Kidney epithelial cell (primary cell): ENCODE measurements at regions not wholly inside any gene's neighbourhood (a gene's known extent, or its start where the extent isn't known, plus 50 kb on each side); places are given as distances from the start of the nearest gene placed in this dataset.

ENCODE experiments used
- DNase-seq: peaks from one replicate; pipeline ENCODE4 v3.0.0-alpha.2; 2010; ENCODE audit warnings: low read depth
- H3K27me3 ChIP-seq: 2 replicates; pipeline ENCODE4 v1.6.0; 2011; ENCODE audit warnings: low read length; ENCODE audit not compliant: control insufficient read depth, insufficient read depth
- H3K36me3 ChIP-seq: 2 replicates; pipeline ENCODE4 v1.5.1; 2011; ENCODE audit warnings: low read length; ENCODE audit not compliant: control insufficient read depth, insufficient read depth
- H3K4me3 ChIP-seq: 2 replicates; pipeline ENCODE4 v1.5.1; 2011; ENCODE audit warnings: low read depth, mild to moderate bottlenecking, control low read depth, low read length
- TF ChIP-seq, protein P1 (sequence below): IDR thresholded peaks from 2 replicates; pipeline ENCODE4 v1.5.1; 2011; ENCODE audit warnings: mild to moderate bottlenecking, moderate library complexity, low read length, control low read depth, inconsistent platforms; ENCODE audit not compliant: insufficient read depth, poor library complexity, severe bottlenecking

- Histone ChIP-seq H3K36me3 (no peaks in the 10 kb centered on the region), H3K27me3 (no peaks in the 10 kb centered on the region), H3K4me3 (no peak overlapping the region)
- TF ChIP-seq, protein P1, sequence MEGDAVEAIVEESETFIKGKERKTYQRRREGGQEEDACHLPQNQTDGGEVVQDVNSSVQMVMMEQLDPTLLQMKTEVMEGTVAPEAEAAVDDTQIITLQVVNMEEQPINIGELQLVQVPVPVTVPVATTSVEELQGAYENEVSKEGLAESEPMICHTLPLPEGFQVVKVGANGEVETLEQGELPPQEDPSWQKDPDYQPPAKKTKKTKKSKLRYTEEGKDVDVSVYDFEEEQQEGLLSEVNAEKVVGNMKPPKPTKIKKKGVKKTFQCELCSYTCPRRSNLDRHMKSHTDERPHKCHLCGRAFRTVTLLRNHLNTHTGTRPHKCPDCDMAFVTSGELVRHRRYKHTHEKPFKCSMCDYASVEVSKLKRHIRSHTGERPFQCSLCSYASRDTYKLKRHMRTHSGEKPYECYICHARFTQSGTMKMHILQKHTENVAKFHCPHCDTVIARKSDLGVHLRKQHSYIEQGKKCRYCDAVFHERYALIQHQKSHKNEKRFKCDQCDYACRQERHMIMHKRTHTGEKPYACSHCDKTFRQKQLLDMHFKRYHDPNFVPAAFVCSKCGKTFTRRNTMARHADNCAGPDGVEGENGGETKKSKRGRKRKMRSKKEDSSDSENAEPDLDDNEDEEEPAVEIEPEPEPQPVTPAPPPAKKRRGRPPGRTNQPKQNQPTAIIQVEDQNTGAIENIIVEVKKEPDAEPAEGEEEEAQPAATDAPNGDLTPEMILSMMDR = no peak
- DNase-seq = no peak
Observed at GRCh38 chr7:54037873-54038272, 504.3 kb upstream of the VSTM2A start.

DNA sequence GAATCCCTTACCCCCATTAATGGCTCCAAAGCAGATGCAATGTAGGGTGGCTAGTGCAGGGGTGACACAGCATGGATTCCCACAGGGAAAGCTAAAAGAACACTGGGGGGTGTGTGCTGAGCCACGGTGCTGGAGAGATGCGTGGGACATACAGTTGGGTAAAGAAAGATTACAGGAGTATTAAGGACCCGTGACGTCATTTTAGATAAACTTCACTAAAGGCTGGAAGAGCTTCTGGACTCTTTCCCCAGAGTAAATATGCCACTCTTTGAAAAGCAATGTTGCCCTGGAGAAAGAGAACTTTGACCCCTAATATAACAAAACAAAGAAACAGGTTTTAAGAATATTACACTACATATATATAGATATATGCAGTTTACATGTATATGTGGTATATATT, 481.5 kb upstream of the VSTM2A start:
- TF ChIP-seq, protein P1 = no peak
- H3K36me3 ChIP-seq = no peaks in the 10 kb centered on the region
- H3K27me3 ChIP-seq = no peaks in the 10 kb centered on the region
- H3K4me3 ChIP-seq = no peak overlapping the region
- DNase-seq = no peak

DNA sequence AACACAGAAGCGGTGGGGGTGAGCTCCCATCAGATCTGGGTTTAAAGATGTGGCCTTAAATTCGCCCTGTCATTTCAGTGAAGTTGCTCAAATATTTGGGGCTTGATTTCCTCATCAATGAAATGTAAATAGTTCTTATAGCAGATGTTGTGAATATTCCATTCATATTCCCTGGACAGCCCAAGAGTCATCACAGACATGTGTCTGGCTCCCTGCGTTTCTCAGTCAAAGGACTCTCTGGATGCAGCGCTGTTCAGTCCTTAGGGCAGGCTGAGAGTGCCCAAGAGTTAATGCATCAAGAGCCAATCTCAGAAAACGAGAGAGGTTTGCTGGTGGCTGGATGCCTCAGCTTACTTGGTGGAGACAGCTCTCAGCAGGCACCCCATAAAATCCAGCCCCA, 475.5 kb upstream of the VSTM2A start:
- Histone ChIP-seq H3K4me3 (no peak overlapping the region), H3K36me3 (no peaks in the 10 kb centered on the region), H3K27me3 (no peaks in the 10 kb centered on the region)
- DNase-seq = no peak
- TF ChIP-seq, protein P1 = no peak

DNA sequence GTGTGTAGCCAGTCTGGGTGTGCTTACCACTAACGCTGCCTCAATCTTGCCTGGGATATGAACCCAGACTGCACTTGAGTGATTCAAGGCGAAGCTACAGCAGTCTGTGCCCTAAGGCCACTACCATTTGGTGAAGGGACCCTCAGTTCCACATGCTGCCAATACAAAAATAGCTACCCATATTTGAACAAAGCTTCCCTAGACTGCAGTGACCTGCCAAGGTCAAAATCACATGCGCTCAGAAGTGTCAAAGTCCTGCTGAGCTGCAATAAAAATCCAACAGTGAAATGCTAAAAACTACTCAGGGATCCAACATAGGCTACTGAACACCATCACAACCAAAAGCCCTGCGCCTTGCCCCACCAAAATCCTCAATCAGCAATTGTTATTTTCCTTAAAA, 472.3 kb upstream of the VSTM2A start:
- no peak for DNase-seq
- no peak overlapping the region for H3K4me3 ChIP-seq
- H3K27me3 ChIP-seq = no peaks in the 10 kb centered on the region
- TF ChIP-seq, protein P1 = no peak
- no peaks in the 10 kb centered on the region for H3K36me3 ChIP-seq

- no peak for DNase-seq
- H3K36me3 ChIP-seq = no peaks in the 10 kb centered on the region
- TF ChIP-seq, protein P1 = no peak
- H3K4me3 ChIP-seq = no peak overlapping the region
- no peaks in the 10 kb centered on the region for H3K27me3 ChIP-seq
Observed at GRCh38 chr7:54072710-54073109, 469.5 kb upstream of the VSTM2A start.

- no peaks in the 10 kb centered on the region for H3K36me3 ChIP-seq
- no peak overlapping the region for H3K4me3 ChIP-seq
- no peaks in the 10 kb centered on the region for H3K27me3 ChIP-seq
- TF ChIP-seq, protein P1 = no peak
- no peak for DNase-seq
Observed at GRCh38 chr7:54076616-54077015, 465.6 kb upstream of the VSTM2A start.
